ENCODE measurements at regions not wholly inside any gene's neighbourhood (a gene's known extent, or its start where the extent isn't known, plus 50 kb on each side); places are given as distances from the start of the nearest gene placed in this dataset.

GRCh38 chr2:16554060-16554583 lies 111.5 kb downstream of the CYRIA start:
- CTCF ChIA-PET = interaction anchor here (0.9 to 2.2 kb wide), 5 partner anchors 14 to 203 kb away, joined by 3 to 5 read pairs (median 4); no protein-coding TSS in a partner anchor
- POLR2A ChIA-PET = no interaction called here
- DNase-seq (ENCODE audit: extremely low spot score) = no peak
- no peak for TF ChIP-seq CTCF (IDR thresholded peaks at IDR 0.05; ENCODE audit: control extremely low read depth, extremely low read depth, low read depth, missing control alignments)

- DNase-seq (ENCODE audit: extremely low spot score) = peak; percentile 10
- ChIA-PET CTCF (interaction anchor here (1.1 to 1.4 kb wide), 3 partner anchors 55 to 204 kb away, joined by 3 read pairs; no protein-coding TSS in a partner anchor), POLR2A (no interaction called here)
- TF ChIP-seq CTCF (IDR thresholded peaks at IDR 0.05; ENCODE audit: control extremely low read depth, extremely low read depth, low read depth, missing control alignments) = peak; percentile 45
Observed at GRCh38 chr2:16553226-16553625, 112.4 kb downstream of the CYRIA start.

- no peak for TF ChIP-seq CTCF (IDR thresholded peaks at IDR 0.05; ENCODE audit: control extremely low read depth, extremely low read depth, low read depth, missing control alignments)
- ChIA-PET POLR2A (no interaction called here), CTCF (interaction anchor here (1.0 to 1.5 kb wide), 5 partner anchors 24 to 205 kb away, joined by 3 to 7 read pairs (median 3); no protein-coding TSS in a partner anchor)
- no peak for DNase-seq (ENCODE audit: extremely low spot score)
Observed at GRCh38 chr2:16552202-16552601, 113.4 kb downstream of the CYRIA start.

GRCh38 chr2:16548036-16548435 lies 117.6 kb downstream of the CYRIA start:
- ChIA-PET POLR2A (no interaction called here), CTCF (interaction anchor here (1.1 to 1.4 kb wide), 3 partner anchors 16 to 60 kb away, joined by 3 to 4 read pairs (median 3); no protein-coding TSS in a partner anchor)
- no peak for DNase-seq (ENCODE audit: extremely low spot score)
- no peak for TF ChIP-seq CTCF (IDR thresholded peaks at IDR 0.05; ENCODE audit: control extremely low read depth, extremely low read depth, low read depth, missing control alignments)

GRCh38 chr2:16546128-16546754 lies 119.4 kb downstream of the CYRIA start:
- ChIA-PET CTCF (interaction anchor here (0.9 kb wide), 1 partner anchor 21 kb away, joined by 3 read pairs; no protein-coding TSS in a partner anchor), POLR2A (no interaction called here)
- peak; percentile 15 for DNase-seq (ENCODE audit: extremely low spot score)
- TF ChIP-seq CTCF (IDR thresholded peaks at IDR 0.05; ENCODE audit: control extremely low read depth, extremely low read depth, low read depth, missing control alignments) = no peak

- no peak for TF ChIP-seq CTCF (IDR thresholded peaks at IDR 0.05; ENCODE audit: control extremely low read depth, extremely low read depth, low read depth, missing control alignments)
- CTCF ChIA-PET = no interaction called here
- POLR2A ChIA-PET = no interaction called here
- no peak for DNase-seq (ENCODE audit: extremely low spot score)
Observed at GRCh38 chr2:16538707-16539106, 126.9 kb downstream of the CYRIA start.

All from GM10248 (cell line).